Activated B cell treated with CpG ODN at 0.5 μM for 24 hours (primary cell): ENCODE measurements at regions not wholly inside any gene's neighbourhood (a gene's known extent, or its start where the extent isn't known, plus 50 kb on each side); places are given as distances from the start of the nearest gene placed in this dataset.

Source experiments
- ATAC-seq: fragments of 200-7000 bp; cut with Tn5 transposase; one replicate; pipeline ENCODE4 v1.10.0; 2021; ENCODE audit warnings: low read depth, mild to moderate bottlenecking, moderate library complexity
- CTCF ChIA-PET: fragments of 350-600 bp; sonication (Branson Sonifier 250); formaldehyde crosslinking; loops from one replicate; lab custom pipeline; 2021; ENCODE audit warnings: antibody characterized with exemption; lab: Charles Lee
- POLR2A ChIA-PET: fragments of 350-600 bp; sonication (Branson Sonifier 250); formaldehyde crosslinking; loops from one replicate; lab custom pipeline; 2021; ENCODE audit warnings: antibody characterized with exemption; lab: Charles Lee
- DNase-seq: peaks from one replicate; pipeline ENCODE4 v3.0.0; 2022
- H3K27ac Mint-ChIP-seq: one replicate; pipeline ENCODE4 v1.8.0; 2020; ENCODE audit warnings: mixed read lengths
- H3K27me3 Mint-ChIP-seq: one replicate; pipeline ENCODE4 v1.8.0; 2021; ENCODE audit warnings: mixed read lengths
- H3K36me3 Mint-ChIP-seq: one replicate; pipeline ENCODE4 v1.8.0; 2021; ENCODE audit warnings: low read depth, mixed read lengths
- H3K4me1 Mint-ChIP-seq: one replicate; pipeline ENCODE4 v1.8.0; 2021; ENCODE audit warnings: mixed read lengths
- H3K4me3 Mint-ChIP-seq: one replicate; pipeline ENCODE4 v1.8.0; 2020; ENCODE audit warnings: mild to moderate bottlenecking, mixed read lengths
- H3K9me3 Mint-ChIP-seq: one replicate; pipeline ENCODE4 v1.8.0; 2020; ENCODE audit warnings: mixed read lengths
- CTCF ChIP-seq: fragments of 200-600 bp; IDR thresholded peaks from one replicate; pipeline ENCODE4 v1.8.0; 2022; ENCODE audit warnings: antibody characterized with exemption, mild to moderate bottlenecking
- intact Hi-C: fragments of 100-400 bp; cut with micrococcal nuclease; formaldehyde crosslinking; loops from one replicate; pipeline ENCODE4 v1.15.1; 2024

GRCh38 chr2:128403814-128404708 lies 85.4 kb upstream of the HS6ST1 start:
- Mint-ChIP-seq H3K27ac (no peak overlapping the region), H3K4me3 (no peak overlapping the region), H3K9me3 (no peaks in the 10 kb centered on the region), H3K4me1 (no peaks in the 10 kb centered on the region), H3K36me3 (no peaks in the 10 kb centered on the region), H3K27me3 (no peaks in the 10 kb centered on the region)
- no peak for TF ChIP-seq CTCF
- intact Hi-C loops: no loop called here
- DNase-seq (no peak), ATAC-seq (no peak)
- ChIA-PET POLR2A (no interaction called here), CTCF (no interaction called here)

GRCh38 chr2:128404709-128405466 lies 86.2 kb upstream of the HS6ST1 start:
- POLR2A ChIA-PET: no interaction called here
- Mint-ChIP-seq H3K27me3 (no peaks in the 10 kb centered on the region), H3K4me1 (no peaks in the 10 kb centered on the region), H3K27ac (no peak overlapping the region), H3K9me3 (no peaks in the 10 kb centered on the region), H3K4me3 (no peak overlapping the region), H3K36me3 (no peaks in the 10 kb centered on the region)
- intact Hi-C loops: no loop called here
- no peak for ATAC-seq
- DNase-seq: no peak
- TF ChIP-seq CTCF: no peak
- CTCF ChIA-PET: no interaction called here

GRCh38 chr2:128405467-128405900 lies 86.8 kb upstream of the HS6ST1 start:
- Mint-ChIP-seq H3K9me3 (no peaks in the 10 kb centered on the region), H3K27me3 (no peaks in the 10 kb centered on the region), H3K36me3 (no peaks in the 10 kb centered on the region), H3K4me1 (no peaks in the 10 kb centered on the region), H3K27ac (no peak overlapping the region), H3K4me3 (no peak overlapping the region)
- CTCF ChIA-PET: no interaction called here
- intact Hi-C loops: no loop called here
- DNase-seq (no peak), ATAC-seq (no peak)
- no peak for TF ChIP-seq CTCF
- POLR2A ChIA-PET: no interaction called here

- Mint-ChIP-seq H3K9me3 (no peaks in the 10 kb centered on the region), H3K27me3 (no peaks in the 10 kb centered on the region), H3K27ac (no peak overlapping the region), H3K36me3 (no peaks in the 10 kb centered on the region), H3K4me1 (no peaks in the 10 kb centered on the region), H3K4me3 (no peak overlapping the region)
- CTCF ChIA-PET: no interaction called here
- DNase-seq (no peak), ATAC-seq (no peak)
- intact Hi-C loops: no loop called here
- TF ChIP-seq CTCF: no peak
- POLR2A ChIA-PET: no interaction called here
Measured at GRCh38 chr2:128405981-128406613, 87.4 kb upstream of the HS6ST1 start.
